GM12872 (cell line): ENCODE measurements at regions not wholly inside any gene's neighbourhood (a gene's known extent, or its start where the extent isn't known, plus 50 kb on each side); places are given as distances from the start of the nearest gene placed in this dataset.

Experiments
- CTCF ChIP-seq: IDR thresholded peaks from 3 replicates; pipeline ENCODE4 v1.5.1; 2011; ENCODE audit warnings: low read depth, mild to moderate bottlenecking, low read length, moderate library complexity; ENCODE audit not compliant: insufficient read depth

GRCh38 chr10:44814929-44815328 is 96.2 kb upstream of the TMEM72 start:
- TF ChIP-seq CTCF, result no peak

GRCh38 chr10:44818041-44818649 is 93.0 kb upstream of the TMEM72 start:
- no peak for TF ChIP-seq CTCF

GRCh38 chr10:44818701-44819127 is 92.4 kb upstream of the TMEM72 start:
- no peak for TF ChIP-seq CTCF

GRCh38 chr10:44820094-44820493 is 91.0 kb upstream of the TMEM72 start:
- TF ChIP-seq CTCF, result no peak

GRCh38 chr10:44821290-44821689 is 89.8 kb upstream of the TMEM72 start:
- no peak for TF ChIP-seq CTCF

GRCh38 chr10:44822349-44822748 is 88.8 kb upstream of the TMEM72 start:
- no peak for TF ChIP-seq CTCF

GRCh38 chr10:44822966-44823365 is 88.2 kb upstream of the TMEM72 start:
- TF ChIP-seq CTCF, result no peak

GRCh38 chr10:44824607-44825006 is 86.5 kb upstream of the TMEM72 start:
- TF ChIP-seq CTCF, result no peak
